ENCODE measurements at regions not wholly inside any gene's neighbourhood (a gene's known extent, or its start where the extent isn't known, plus 50 kb on each side); places are given as distances from the start of the nearest gene placed in this dataset.

- TF ChIP-seq, protein P1, sequence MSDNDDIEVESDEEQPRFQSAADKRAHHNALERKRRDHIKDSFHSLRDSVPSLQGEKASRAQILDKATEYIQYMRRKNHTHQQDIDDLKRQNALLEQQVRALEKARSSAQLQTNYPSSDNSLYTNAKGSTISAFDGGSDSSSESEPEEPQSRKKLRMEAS (IDR thresholded peaks at IDR 0.05) = no peak
- TF ChIP-seq, protein P2, sequence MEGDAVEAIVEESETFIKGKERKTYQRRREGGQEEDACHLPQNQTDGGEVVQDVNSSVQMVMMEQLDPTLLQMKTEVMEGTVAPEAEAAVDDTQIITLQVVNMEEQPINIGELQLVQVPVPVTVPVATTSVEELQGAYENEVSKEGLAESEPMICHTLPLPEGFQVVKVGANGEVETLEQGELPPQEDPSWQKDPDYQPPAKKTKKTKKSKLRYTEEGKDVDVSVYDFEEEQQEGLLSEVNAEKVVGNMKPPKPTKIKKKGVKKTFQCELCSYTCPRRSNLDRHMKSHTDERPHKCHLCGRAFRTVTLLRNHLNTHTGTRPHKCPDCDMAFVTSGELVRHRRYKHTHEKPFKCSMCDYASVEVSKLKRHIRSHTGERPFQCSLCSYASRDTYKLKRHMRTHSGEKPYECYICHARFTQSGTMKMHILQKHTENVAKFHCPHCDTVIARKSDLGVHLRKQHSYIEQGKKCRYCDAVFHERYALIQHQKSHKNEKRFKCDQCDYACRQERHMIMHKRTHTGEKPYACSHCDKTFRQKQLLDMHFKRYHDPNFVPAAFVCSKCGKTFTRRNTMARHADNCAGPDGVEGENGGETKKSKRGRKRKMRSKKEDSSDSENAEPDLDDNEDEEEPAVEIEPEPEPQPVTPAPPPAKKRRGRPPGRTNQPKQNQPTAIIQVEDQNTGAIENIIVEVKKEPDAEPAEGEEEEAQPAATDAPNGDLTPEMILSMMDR (IDR thresholded peaks at IDR 0.05) = no peak
- TF ChIP-seq RCOR1 (IDR thresholded peaks at IDR 0.05; ENCODE audit: low read depth, low read length) = no peak
- no peak for TF ChIP-seq SMC3 (IDR thresholded peaks at IDR 0.05)
- no peak for TF ChIP-seq KDM1A (IDR thresholded peaks at IDR 0.05; ENCODE audit: low read depth)
- TF ChIP-seq ZC3H11A (IDR thresholded peaks at IDR 0.05) = no peak
- no peak for TF ChIP-seq HMGXB4 (CRISPR knock-in tag; IDR thresholded peaks at IDR 0.05; ENCODE audit: borderline replicate concordance)
- TF ChIP-seq BHLHE40 (IDR thresholded peaks at IDR 0.05; ENCODE audit: low read depth, low read length) = no peak
- TF ChIP-seq POLR2A (IDR thresholded peaks at IDR 0.05; ENCODE audit: low read length) = no peak
- TF ChIP-seq, protein P3, sequence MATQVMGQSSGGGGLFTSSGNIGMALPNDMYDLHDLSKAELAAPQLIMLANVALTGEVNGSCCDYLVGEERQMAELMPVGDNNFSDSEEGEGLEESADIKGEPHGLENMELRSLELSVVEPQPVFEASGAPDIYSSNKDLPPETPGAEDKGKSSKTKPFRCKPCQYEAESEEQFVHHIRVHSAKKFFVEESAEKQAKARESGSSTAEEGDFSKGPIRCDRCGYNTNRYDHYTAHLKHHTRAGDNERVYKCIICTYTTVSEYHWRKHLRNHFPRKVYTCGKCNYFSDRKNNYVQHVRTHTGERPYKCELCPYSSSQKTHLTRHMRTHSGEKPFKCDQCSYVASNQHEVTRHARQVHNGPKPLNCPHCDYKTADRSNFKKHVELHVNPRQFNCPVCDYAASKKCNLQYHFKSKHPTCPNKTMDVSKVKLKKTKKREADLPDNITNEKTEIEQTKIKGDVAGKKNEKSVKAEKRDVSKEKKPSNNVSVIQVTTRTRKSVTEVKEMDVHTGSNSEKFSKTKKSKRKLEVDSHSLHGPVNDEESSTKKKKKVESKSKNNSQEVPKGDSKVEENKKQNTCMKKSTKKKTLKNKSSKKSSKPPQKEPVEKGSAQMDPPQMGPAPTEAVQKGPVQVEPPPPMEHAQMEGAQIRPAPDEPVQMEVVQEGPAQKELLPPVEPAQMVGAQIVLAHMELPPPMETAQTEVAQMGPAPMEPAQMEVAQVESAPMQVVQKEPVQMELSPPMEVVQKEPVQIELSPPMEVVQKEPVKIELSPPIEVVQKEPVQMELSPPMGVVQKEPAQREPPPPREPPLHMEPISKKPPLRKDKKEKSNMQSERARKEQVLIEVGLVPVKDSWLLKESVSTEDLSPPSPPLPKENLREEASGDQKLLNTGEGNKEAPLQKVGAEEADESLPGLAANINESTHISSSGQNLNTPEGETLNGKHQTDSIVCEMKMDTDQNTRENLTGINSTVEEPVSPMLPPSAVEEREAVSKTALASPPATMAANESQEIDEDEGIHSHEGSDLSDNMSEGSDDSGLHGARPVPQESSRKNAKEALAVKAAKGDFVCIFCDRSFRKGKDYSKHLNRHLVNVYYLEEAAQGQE (IDR thresholded peaks at IDR 0.05) = no peak
- TF ChIP-seq CHD4 (IDR thresholded peaks at IDR 0.05; ENCODE audit: borderline replicate concordance) = no peak
- no peak for TF ChIP-seq EP300 (IDR thresholded peaks at IDR 0.05)
- no peak for TF ChIP-seq RAD21 (conservative IDR thresholded peaks at IDR 0.05 in 1 of 2, IDR thresholded peaks at IDR 0.05 in 1 of 2)
- no peak for TF ChIP-seq FOXS1 (CRISPR knock-in tag; IDR thresholded peaks at IDR 0.05)
These were observed 641.8 kb upstream of the ZNF385D start for GRCh38 chr3:22392859-22393258.
